ENCODE measurements at regions not wholly inside any gene's neighbourhood (a gene's known extent, or its start where the extent isn't known, plus 50 kb on each side); places are given as distances from the start of the nearest gene placed in this dataset.

DNA sequence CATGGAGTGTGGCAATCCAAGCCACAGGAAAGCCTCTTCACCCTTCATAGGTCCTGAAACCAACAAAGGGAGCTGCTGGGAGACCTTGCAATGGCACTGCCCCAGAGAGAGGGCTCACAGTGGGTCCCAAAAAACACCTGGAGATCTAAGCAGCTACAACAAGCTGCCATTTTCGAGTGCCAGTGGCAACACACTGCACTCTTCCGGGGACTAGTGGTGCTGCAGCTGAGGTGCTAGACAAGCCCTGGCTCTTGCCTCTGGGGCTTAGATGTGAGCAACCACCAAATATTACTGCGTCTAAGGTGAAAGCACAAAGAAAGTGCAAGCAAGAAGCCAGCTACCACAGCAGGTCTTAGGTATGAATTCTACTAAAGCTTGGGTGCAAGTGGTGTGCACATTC, 192.9 kb downstream of the NOL4 start:
- no peaks in the 10 kb centered on the region for H4K20me1 ChIP-seq (ENCODE audit: control insufficient read depth, extremely low read depth, insufficient read depth, low read length)
- DNase-seq (ENCODE audit: low read depth in 2 of 2): no peak
- no peaks in the 10 kb centered on the region for H3K9me3 ChIP-seq (ENCODE audit: control insufficient read depth, insufficient read depth, low read depth, low read length)
- H3K79me2 ChIP-seq (ENCODE audit: control insufficient read depth, insufficient read depth, low read length): no peaks in the 10 kb centered on the region
- no peaks in the 10 kb centered on the region for H3K36me3 ChIP-seq (ENCODE audit: control insufficient read depth, insufficient read depth, low read length)
- no peak overlapping the region for H3K4me3 ChIP-seq (replicated peaks in 1 of 4; ENCODE audit: control extremely low read depth in 1 of 4, insufficient read depth in 1 of 4, low read depth in 3 of 4, low read length in 4 of 4)
- no peak for TF ChIP-seq EZH2 (IDR thresholded peaks at IDR 0.05; ENCODE audit: low read length, missing control alignments)
- TF ChIP-seq, protein P1, sequence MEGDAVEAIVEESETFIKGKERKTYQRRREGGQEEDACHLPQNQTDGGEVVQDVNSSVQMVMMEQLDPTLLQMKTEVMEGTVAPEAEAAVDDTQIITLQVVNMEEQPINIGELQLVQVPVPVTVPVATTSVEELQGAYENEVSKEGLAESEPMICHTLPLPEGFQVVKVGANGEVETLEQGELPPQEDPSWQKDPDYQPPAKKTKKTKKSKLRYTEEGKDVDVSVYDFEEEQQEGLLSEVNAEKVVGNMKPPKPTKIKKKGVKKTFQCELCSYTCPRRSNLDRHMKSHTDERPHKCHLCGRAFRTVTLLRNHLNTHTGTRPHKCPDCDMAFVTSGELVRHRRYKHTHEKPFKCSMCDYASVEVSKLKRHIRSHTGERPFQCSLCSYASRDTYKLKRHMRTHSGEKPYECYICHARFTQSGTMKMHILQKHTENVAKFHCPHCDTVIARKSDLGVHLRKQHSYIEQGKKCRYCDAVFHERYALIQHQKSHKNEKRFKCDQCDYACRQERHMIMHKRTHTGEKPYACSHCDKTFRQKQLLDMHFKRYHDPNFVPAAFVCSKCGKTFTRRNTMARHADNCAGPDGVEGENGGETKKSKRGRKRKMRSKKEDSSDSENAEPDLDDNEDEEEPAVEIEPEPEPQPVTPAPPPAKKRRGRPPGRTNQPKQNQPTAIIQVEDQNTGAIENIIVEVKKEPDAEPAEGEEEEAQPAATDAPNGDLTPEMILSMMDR (conservative IDR thresholded peaks at IDR 0.05 in 1 of 2, IDR thresholded peaks at IDR 0.05 in 1 of 2; ENCODE audit: low read depth in 1 of 2, low read length in 2 of 2): no peak
- H3K4me2 ChIP-seq (ENCODE audit: extremely low read depth, insufficient read depth, low read length): no peak overlapping the region
- no peak overlapping the region for H3K9ac ChIP-seq (ENCODE audit: insufficient read depth, low read length)
- no peaks in the 10 kb centered on the region for H3K27me3 ChIP-seq (ENCODE audit: control insufficient read depth, insufficient read depth, low read length)
- no peak overlapping the region for H2AFZ ChIP-seq (ENCODE audit: low read length)
- H3K4me1 ChIP-seq (ENCODE audit: control insufficient read depth, extremely low read depth, insufficient read depth, low read length): no peaks in the 10 kb centered on the region
- no peak overlapping the region for H3K27ac ChIP-seq (ENCODE audit: insufficient read depth, low read length)

DNA sequence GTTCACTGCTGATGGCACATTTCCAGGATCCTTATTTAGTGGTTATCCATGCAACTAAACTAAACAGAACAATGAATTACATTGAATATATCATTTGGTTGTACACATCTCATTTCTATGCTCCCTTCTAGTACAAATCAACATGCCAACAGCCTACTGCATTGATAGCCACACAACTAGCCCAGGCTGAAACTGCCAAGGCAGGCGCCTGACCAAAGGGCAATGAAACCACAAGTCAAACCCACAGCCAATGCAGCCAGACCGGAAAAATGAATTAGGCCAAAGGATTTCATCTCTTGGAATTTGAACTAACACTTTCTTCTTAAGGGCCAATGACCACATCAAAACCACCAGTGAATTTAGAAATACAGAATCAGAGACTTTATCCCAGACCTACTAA, 196.4 kb downstream of the NOL4 start:
- no peak for TF ChIP-seq EZH2 (IDR thresholded peaks at IDR 0.05; ENCODE audit: low read length, missing control alignments)
- TF ChIP-seq, protein P1 (conservative IDR thresholded peaks at IDR 0.05 in 1 of 2, IDR thresholded peaks at IDR 0.05 in 1 of 2; ENCODE audit: low read depth in 1 of 2, low read length in 2 of 2): no peak
- DNase-seq (ENCODE audit: low read depth in 2 of 2): peak in 1 of 2 donors; percentile 86

DNA sequence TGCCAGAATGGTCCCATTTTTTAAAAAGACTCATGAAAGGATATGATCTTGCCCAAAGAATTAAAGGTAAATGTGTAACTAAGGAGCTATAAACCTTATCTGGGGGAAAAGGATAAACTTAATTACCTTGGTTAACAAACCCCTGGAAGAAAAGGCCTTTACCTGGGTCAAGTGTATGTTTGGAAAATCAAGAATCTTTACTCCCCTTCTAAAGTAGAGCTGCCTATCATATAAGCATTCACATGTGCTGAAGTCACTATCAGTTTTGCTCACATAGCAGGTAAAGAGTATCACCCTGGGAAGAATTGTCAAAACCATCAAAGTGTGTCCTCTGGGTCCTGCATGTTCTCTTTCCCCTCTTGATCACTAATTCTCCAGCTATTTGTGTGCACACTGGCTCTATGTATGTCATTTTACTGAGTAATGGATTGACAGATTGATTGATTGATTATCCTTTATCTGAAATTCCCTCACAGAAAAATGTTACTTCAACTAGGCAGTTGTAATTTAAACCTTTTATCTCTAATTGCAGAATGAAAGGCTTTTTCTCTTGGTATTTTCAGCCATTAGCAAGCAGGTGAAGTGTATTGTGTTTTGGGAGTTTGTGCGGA, 199.4 kb downstream of the NOL4 start:
- no peak for DNase-seq (ENCODE audit: low read depth in 2 of 2)
- H2AFZ ChIP-seq (ENCODE audit: low read length): no peak overlapping the region
- H3K9ac ChIP-seq (ENCODE audit: insufficient read depth, low read length): no peak overlapping the region
- H3K9me3 ChIP-seq (ENCODE audit: control insufficient read depth, insufficient read depth, low read depth, low read length): no peaks in the 10 kb centered on the region
- H3K79me2 ChIP-seq (ENCODE audit: control insufficient read depth, insufficient read depth, low read length): no peaks in the 10 kb centered on the region
- H3K4me3 ChIP-seq (replicated peaks in 1 of 4; ENCODE audit: control extremely low read depth in 1 of 4, insufficient read depth in 1 of 4, low read depth in 3 of 4, low read length in 4 of 4): no peak overlapping the region
- no peaks in the 10 kb centered on the region for H3K36me3 ChIP-seq (ENCODE audit: control insufficient read depth, insufficient read depth, low read length)
- no peak overlapping the region for H3K27ac ChIP-seq (ENCODE audit: insufficient read depth, low read length)
- H3K4me1 ChIP-seq (ENCODE audit: control insufficient read depth, extremely low read depth, insufficient read depth, low read length): no peaks in the 10 kb centered on the region
- TF ChIP-seq EZH2 (IDR thresholded peaks at IDR 0.05; ENCODE audit: low read length, missing control alignments): no peak
- TF ChIP-seq, protein P1 (conservative IDR thresholded peaks at IDR 0.05 in 1 of 2, IDR thresholded peaks at IDR 0.05 in 1 of 2; ENCODE audit: low read depth in 1 of 2, low read length in 2 of 2): no peak
- H3K27me3 ChIP-seq (ENCODE audit: control insufficient read depth, insufficient read depth, low read length): no peaks in the 10 kb centered on the region
- H3K4me2 ChIP-seq (ENCODE audit: extremely low read depth, insufficient read depth, low read length): no peak overlapping the region
- no peaks in the 10 kb centered on the region for H4K20me1 ChIP-seq (ENCODE audit: control insufficient read depth, extremely low read depth, insufficient read depth, low read length)

More for the DNA sequence above, 196.4 kb downstream of the NOL4 start:
- no peak overlapping the region for H3K4me3 ChIP-seq (replicated peaks in 1 of 4; ENCODE audit: control extremely low read depth in 1 of 4, insufficient read depth in 1 of 4, low read depth in 3 of 4, low read length in 4 of 4)
- H3K79me2 ChIP-seq (ENCODE audit: control insufficient read depth, insufficient read depth, low read length): no peaks in the 10 kb centered on the region
- no peaks in the 10 kb centered on the region for H3K27me3 ChIP-seq (ENCODE audit: control insufficient read depth, insufficient read depth, low read length)
- no peak overlapping the region for H3K27ac ChIP-seq (ENCODE audit: insufficient read depth, low read length)
- no peaks in the 10 kb centered on the region for H3K36me3 ChIP-seq (ENCODE audit: control insufficient read depth, insufficient read depth, low read length)
- H3K4me1 ChIP-seq (ENCODE audit: control insufficient read depth, extremely low read depth, insufficient read depth, low read length): no peaks in the 10 kb centered on the region
- no peak overlapping the region for H2AFZ ChIP-seq (ENCODE audit: low read length)
- H3K9ac ChIP-seq (ENCODE audit: insufficient read depth, low read length): no peak overlapping the region
- H3K4me2 ChIP-seq (ENCODE audit: extremely low read depth, insufficient read depth, low read length): no peak overlapping the region
- no peaks in the 10 kb centered on the region for H4K20me1 ChIP-seq (ENCODE audit: control insufficient read depth, extremely low read depth, insufficient read depth, low read length)
- H3K9me3 ChIP-seq (ENCODE audit: control insufficient read depth, insufficient read depth, low read depth, low read length): no peaks in the 10 kb centered on the region
